ENCODE measurements at regions not wholly inside any gene's neighbourhood (a gene's known extent, or its start where the extent isn't known, plus 50 kb on each side); places are given as distances from the start of the nearest gene placed in this dataset.
"Not testable (repeated sequence)": the region's sequence is repeated elsewhere in the genome, so short reads cannot be mapped to it uniquely, and the experiment has no call there.

- H3K4me1 ChIP-seq (ENCODE audit: control insufficient read depth, insufficient read depth, low read length), result no peaks in the 10 kb centered on the region
- no peaks in the 10 kb centered on the region for H3K27me3 ChIP-seq (ENCODE audit: control insufficient read depth, insufficient read depth, low read length)
- H3K9ac ChIP-seq (ENCODE audit: low read length), result no peak overlapping the region
- no peak overlapping the region for H3K27ac ChIP-seq (ENCODE audit: low read depth, low read length)
- H3K4me3 ChIP-seq (ENCODE audit: low read length), result no peak overlapping the region
- no peaks in the 10 kb centered on the region for H3K36me3 ChIP-seq (ENCODE audit: control insufficient read depth, insufficient read depth, low read length)
Observed at GRCh38 chr13:80074811-80075210, 266.1 kb downstream of the SPRY2 start.

- no peaks in the 10 kb centered on the region for H3K27me3 ChIP-seq (ENCODE audit: control insufficient read depth, insufficient read depth, low read length)
- H3K4me3 ChIP-seq (ENCODE audit: low read length), result no peak overlapping the region
- H3K9ac ChIP-seq (ENCODE audit: low read length), result no peak overlapping the region
- H3K36me3 ChIP-seq (ENCODE audit: control insufficient read depth, insufficient read depth, low read length), result no peaks in the 10 kb centered on the region
- H3K4me1 ChIP-seq (ENCODE audit: control insufficient read depth, insufficient read depth, low read length), result no peaks in the 10 kb centered on the region
- no peak overlapping the region for H3K27ac ChIP-seq (ENCODE audit: low read depth, low read length)
Observed at GRCh38 chr13:80074143-80074752, 266.7 kb downstream of the SPRY2 start.

DNA sequence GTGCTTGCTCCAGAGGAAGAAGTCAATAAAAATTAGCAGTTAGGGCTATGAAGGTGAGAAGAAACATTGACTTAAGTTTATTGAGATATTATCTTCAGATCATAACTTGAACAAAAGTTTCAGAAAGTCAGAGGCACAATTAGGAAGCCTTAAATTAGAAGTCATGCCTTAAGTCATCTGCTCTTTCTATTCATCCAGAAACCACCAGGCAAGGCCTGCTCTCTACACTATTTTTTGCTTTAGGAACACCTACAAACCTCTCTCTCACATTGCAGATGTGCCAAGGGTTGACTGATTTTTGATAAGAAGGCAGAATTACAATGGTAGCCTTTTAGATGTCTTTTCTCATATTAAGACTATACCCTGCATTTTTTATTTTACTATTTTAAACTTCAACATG is 268.7 kb downstream of the SPRY2 start:
- H3K4me1 ChIP-seq (ENCODE audit: control insufficient read depth, insufficient read depth, low read length), result no peaks in the 10 kb centered on the region
- H3K36me3 ChIP-seq (ENCODE audit: control insufficient read depth, insufficient read depth, low read length), result no peaks in the 10 kb centered on the region
- no peaks in the 10 kb centered on the region for H3K27me3 ChIP-seq (ENCODE audit: control insufficient read depth, insufficient read depth, low read length)
- no peak overlapping the region for H3K27ac ChIP-seq (ENCODE audit: low read depth, low read length)
- no peak overlapping the region for H3K9ac ChIP-seq (ENCODE audit: low read length)
- no peak overlapping the region for H3K4me3 ChIP-seq (ENCODE audit: low read length)

- Histone ChIP-seq H3K4me1 (ENCODE audit: control insufficient read depth, insufficient read depth, low read length) (no peaks in the 10 kb centered on the region), H3K36me3 (ENCODE audit: control insufficient read depth, insufficient read depth, low read length) (no peaks in the 10 kb centered on the region), H3K4me3 (ENCODE audit: low read length) (no peak overlapping the region), H3K9ac (ENCODE audit: low read length) (no peak overlapping the region), H3K27ac (ENCODE audit: low read depth, low read length) (no peak overlapping the region), H3K27me3 (ENCODE audit: control insufficient read depth, insufficient read depth, low read length) (no peaks in the 10 kb centered on the region)
Observed at GRCh38 chr13:80070024-80070703, 270.8 kb downstream of the SPRY2 start.

- H3K4me3 ChIP-seq (ENCODE audit: low read length), result no peak overlapping the region
- H3K9ac ChIP-seq (ENCODE audit: low read length), result no peak overlapping the region
- no peaks in the 10 kb centered on the region for H3K27me3 ChIP-seq (ENCODE audit: control insufficient read depth, insufficient read depth, low read length)
- H3K36me3 ChIP-seq (ENCODE audit: control insufficient read depth, insufficient read depth, low read length), result no peaks in the 10 kb centered on the region
- no peak overlapping the region for H3K27ac ChIP-seq (ENCODE audit: low read depth, low read length)
- H3K4me1 ChIP-seq (ENCODE audit: control insufficient read depth, insufficient read depth, low read length), result no peaks in the 10 kb centered on the region
Observed at GRCh38 chr13:80069374-80069773, 271.6 kb downstream of the SPRY2 start.

- Histone ChIP-seq H3K4me1 (ENCODE audit: control insufficient read depth, insufficient read depth, low read length) (no peaks in the 10 kb centered on the region), H3K36me3 (ENCODE audit: control insufficient read depth, insufficient read depth, low read length) (no peaks in the 10 kb centered on the region), H3K9ac (ENCODE audit: low read length) (no peak overlapping the region), H3K4me3 (ENCODE audit: low read length) (no peak overlapping the region), H3K27me3 (ENCODE audit: control insufficient read depth, insufficient read depth, low read length) (no peaks in the 10 kb centered on the region), H3K27ac (ENCODE audit: low read depth, low read length) (no peak overlapping the region)
Observed at GRCh38 chr13:80065996-80066395, 274.9 kb downstream of the SPRY2 start.

GRCh38 chr13:80062416-80062815 is 278.5 kb downstream of the SPRY2 start:
- H3K4me1 ChIP-seq (ENCODE audit: control insufficient read depth, insufficient read depth, low read length); H3K27me3 ChIP-seq (ENCODE audit: control insufficient read depth, insufficient read depth, low read length); H3K9ac ChIP-seq (ENCODE audit: low read length); H3K4me3 ChIP-seq (ENCODE audit: low read length); H3K27ac ChIP-seq (ENCODE audit: low read depth, low read length); H3K36me3 ChIP-seq (ENCODE audit: control insufficient read depth, insufficient read depth, low read length): not testable (repeated sequence)

DNA sequence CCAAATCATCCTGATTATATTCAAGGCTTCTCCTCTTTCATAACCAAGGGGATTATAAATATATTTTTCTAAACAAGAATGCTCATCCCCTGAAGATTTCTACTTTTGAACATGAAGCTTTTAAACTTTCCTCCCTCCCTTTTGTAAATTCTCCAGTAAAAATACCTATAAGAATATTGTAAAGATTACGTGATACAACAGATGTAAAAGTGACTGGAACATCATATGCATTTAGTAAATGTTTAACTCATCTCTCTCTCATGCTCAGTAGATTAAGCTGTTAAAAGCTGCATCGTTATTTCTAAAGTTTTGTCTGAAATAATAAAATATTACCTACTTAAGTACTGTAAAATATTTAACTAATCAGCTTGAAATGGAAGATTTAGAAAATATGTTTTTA is 281.1 kb downstream of the SPRY2 start:
- Histone ChIP-seq H3K27me3 (ENCODE audit: control insufficient read depth, insufficient read depth, low read length) (no peaks in the 10 kb centered on the region), H3K9ac (ENCODE audit: low read length) (no peak overlapping the region), H3K4me1 (ENCODE audit: control insufficient read depth, insufficient read depth, low read length) (no peaks in the 10 kb centered on the region), H3K27ac (ENCODE audit: low read depth, low read length) (no peak overlapping the region), H3K36me3 (ENCODE audit: control insufficient read depth, insufficient read depth, low read length) (no peaks in the 10 kb centered on the region), H3K4me3 (ENCODE audit: low read length) (no peak overlapping the region)

DNA sequence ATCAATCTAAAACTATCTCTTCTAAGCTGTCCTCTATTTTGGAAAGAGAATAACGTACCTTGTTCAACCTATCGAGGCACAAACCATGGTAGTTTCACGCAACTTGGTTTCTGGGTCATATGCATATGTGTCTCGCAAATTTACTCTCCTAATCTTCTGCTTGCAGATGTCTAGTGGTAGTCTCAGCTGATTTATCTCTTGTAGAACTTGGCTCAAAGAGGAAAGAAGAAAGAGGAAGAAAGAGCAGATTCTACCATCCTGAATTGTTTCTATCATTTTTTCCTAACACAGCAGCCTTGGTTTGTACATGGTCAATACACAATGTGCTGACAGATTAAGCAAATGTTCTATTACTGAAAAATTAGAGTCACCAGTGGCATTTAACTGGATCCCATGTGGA is 282.3 kb downstream of the SPRY2 start:
- no peaks in the 10 kb centered on the region for H3K36me3 ChIP-seq (ENCODE audit: control insufficient read depth, insufficient read depth, low read length)
- no peak overlapping the region for H3K4me3 ChIP-seq (ENCODE audit: low read length)
- no peaks in the 10 kb centered on the region for H3K4me1 ChIP-seq (ENCODE audit: control insufficient read depth, insufficient read depth, low read length)
- H3K9ac ChIP-seq (ENCODE audit: low read length), result no peak overlapping the region
- no peak overlapping the region for H3K27ac ChIP-seq (ENCODE audit: low read depth, low read length)
- no peaks in the 10 kb centered on the region for H3K27me3 ChIP-seq (ENCODE audit: control insufficient read depth, insufficient read depth, low read length)

DNA sequence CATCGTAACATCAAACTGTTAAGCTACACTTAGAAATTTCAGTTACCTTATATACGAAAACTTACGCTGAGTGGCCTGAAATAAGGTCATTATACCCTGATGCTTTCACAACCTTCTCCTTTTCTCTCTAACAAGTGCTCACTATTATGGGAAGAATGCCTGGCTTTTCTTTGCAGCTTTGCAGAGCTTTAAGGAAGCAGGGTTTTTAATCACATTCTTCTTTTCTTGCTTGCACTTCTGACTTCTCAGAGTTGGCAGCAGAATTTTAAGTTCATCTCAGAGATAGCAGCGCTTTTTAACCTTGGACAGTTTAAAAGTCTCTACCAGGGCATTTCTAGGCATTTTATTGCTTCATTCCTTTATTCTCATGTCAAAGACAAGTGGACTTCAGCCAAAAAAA is 285.1 kb downstream of the SPRY2 start:
- H3K9ac ChIP-seq (ENCODE audit: low read length), result no peak overlapping the region
- no peak overlapping the region for H3K4me3 ChIP-seq (ENCODE audit: low read length)
- no peak overlapping the region for H3K27ac ChIP-seq (ENCODE audit: low read depth, low read length)
- H3K36me3 ChIP-seq (ENCODE audit: control insufficient read depth, insufficient read depth, low read length), result no peaks in the 10 kb centered on the region
- no peaks in the 10 kb centered on the region for H3K4me1 ChIP-seq (ENCODE audit: control insufficient read depth, insufficient read depth, low read length)
- H3K27me3 ChIP-seq (ENCODE audit: control insufficient read depth, insufficient read depth, low read length), result no peaks in the 10 kb centered on the region

GRCh38 chr13:80054806-80055205 is 286.1 kb downstream of the SPRY2 start:
- Histone ChIP-seq H3K4me1 (ENCODE audit: control insufficient read depth, insufficient read depth, low read length) (peaks cover 2% of the 10 kb centered on the region), H3K4me3 (ENCODE audit: low read length) (no peak overlapping the region), H3K27me3 (ENCODE audit: control insufficient read depth, insufficient read depth, low read length) (no peaks in the 10 kb centered on the region), H3K9ac (ENCODE audit: low read length) (no peak overlapping the region), H3K27ac (ENCODE audit: low read depth, low read length) (no peak overlapping the region), H3K36me3 (ENCODE audit: control insufficient read depth, insufficient read depth, low read length) (no peaks in the 10 kb centered on the region)

DNA sequence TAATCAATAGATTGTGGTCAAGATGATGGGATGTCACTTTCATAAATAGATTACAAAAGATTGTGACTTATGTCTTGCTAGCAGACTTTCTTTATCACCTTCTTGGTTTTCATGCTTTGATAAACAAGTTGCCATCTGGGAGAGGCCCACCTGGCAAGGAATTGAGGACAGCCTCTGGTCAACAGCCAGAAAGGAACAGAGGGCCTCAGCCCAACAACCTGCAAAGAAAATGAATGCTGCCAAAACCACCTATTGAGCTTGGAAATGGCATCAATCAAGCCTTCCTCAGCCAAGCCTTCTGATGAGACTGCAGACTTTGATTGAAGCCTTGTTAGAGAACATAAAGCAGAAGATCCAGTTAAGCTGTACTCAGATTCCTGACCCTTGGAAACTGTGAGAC is 288.6 kb downstream of the SPRY2 start:
- H3K27ac ChIP-seq (ENCODE audit: low read depth, low read length), result no peak overlapping the region
- H3K4me1 ChIP-seq (ENCODE audit: control insufficient read depth, insufficient read depth, low read length), result peaks cover 2% of the 10 kb centered on the region
- H3K4me3 ChIP-seq (ENCODE audit: low read length), result no peak overlapping the region
- no peak overlapping the region for H3K9ac ChIP-seq (ENCODE audit: low read length)
- no peaks in the 10 kb centered on the region for H3K27me3 ChIP-seq (ENCODE audit: control insufficient read depth, insufficient read depth, low read length)
- H3K36me3 ChIP-seq (ENCODE audit: control insufficient read depth, insufficient read depth, low read length), result no peaks in the 10 kb centered on the region

DNA sequence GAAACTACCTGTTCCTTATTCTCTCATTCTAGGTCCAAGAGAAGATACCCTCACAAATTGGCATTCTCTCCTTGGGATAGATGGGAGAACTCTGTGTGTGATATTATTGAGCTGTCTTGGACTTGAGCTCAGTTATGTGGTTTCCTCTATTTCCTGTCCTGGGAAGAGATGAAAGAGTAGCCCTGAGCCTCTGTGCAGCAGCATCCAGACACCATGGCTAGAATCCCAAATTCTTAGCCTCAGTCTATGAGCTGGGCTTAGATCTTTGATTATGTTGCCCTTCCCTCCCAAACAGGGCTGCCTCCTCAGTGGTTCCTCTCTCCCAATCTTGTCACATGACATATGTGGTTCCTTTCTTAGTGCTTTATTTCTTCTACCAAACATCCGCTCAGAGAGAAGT is 290.7 kb downstream of the SPRY2 start:
- H3K4me3 ChIP-seq (ENCODE audit: low read length), result no peak overlapping the region
- no peak overlapping the region for H3K27ac ChIP-seq (ENCODE audit: low read depth, low read length)

More for the DNA sequence above, 290.7 kb downstream of the SPRY2 start:
- Histone ChIP-seq H3K36me3 (ENCODE audit: control insufficient read depth, insufficient read depth, low read length) (no peaks in the 10 kb centered on the region), H3K4me1 (ENCODE audit: control insufficient read depth, insufficient read depth, low read length) (peaks cover 2% of the 10 kb centered on the region), H3K9ac (ENCODE audit: low read length) (no peak overlapping the region), H3K27me3 (ENCODE audit: control insufficient read depth, insufficient read depth, low read length) (no peaks in the 10 kb centered on the region)

Data from rectal smooth muscle tissue (tissue), 1 donor.